ENCODE measurements at regions not wholly inside any gene's neighbourhood (a gene's known extent, or its start where the extent isn't known, plus 50 kb on each side); places are given as distances from the start of the nearest gene placed in this dataset.

- DNase-seq = no peak
These were observed 63.2 kb upstream of the NABP1 start for GRCh38 chr2:191614759-191615158.

DNA sequence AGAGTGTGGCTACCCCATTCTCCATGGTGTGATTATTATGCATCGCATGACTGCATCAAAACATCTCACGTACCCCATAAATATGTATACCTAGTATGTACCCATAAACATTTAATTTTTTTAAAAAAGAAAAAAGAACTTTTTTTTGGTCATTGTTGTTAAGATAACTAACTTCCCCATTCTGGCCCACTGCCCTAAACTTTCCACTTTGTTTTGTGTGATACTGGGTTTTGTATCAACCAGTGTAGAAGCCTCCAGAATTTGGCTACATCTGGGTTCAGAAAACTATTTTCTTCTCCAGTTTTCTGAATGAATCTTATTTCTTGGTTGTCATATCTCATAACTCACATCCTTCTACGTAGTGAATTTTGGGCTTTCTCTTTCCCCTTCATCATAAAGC, 62.3 kb upstream of the NABP1 start:
- no peak for DNase-seq

DNA sequence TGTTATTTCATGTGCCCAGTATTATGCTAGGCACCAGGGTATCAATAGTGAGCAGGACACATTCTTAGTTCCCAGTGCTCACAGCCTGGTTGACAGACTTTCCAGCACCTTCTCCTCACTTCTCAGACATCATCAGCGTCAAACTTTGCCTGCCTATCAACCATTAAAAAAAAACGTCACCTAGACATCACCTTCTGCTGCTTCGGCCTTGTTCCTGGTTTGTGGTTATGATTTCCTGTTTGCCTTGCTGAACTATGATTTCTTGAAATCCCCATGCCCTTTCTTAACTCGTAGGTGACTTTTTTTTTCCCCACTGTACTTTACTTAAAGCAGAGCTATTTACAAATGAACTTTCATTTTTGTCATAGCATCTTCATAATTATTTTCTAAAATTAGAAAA, 60.4 kb upstream of the NABP1 start:
- DNase-seq = no peak

GRCh38 chr2:191618046-191618780, 59.7 kb upstream of the NABP1 start:
- DNase-seq = no peak

- no peak for DNase-seq
These were observed 59.1 kb upstream of the NABP1 start for GRCh38 chr2:191618786-191619185.

DNA sequence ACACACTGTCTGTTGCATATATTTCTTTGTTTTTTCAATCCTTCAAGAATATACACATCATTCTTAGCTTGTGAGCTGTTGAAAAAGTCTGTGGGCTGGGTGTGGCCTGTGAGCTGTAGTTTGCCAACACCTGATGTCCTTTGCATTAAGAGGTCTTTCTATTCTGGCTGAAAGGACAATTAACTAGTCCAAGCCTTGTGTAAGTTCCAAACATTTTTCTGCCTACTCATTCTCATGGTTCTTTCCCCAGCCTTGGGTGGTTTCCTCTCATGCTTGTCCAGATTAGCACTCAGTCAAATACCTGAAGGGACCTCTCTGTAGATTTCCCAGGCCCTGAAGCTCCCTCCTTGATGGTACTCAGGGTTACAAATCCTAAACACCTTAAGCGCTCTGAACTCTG, 57.8 kb upstream of the NABP1 start:
- no peak for DNase-seq

DNA sequence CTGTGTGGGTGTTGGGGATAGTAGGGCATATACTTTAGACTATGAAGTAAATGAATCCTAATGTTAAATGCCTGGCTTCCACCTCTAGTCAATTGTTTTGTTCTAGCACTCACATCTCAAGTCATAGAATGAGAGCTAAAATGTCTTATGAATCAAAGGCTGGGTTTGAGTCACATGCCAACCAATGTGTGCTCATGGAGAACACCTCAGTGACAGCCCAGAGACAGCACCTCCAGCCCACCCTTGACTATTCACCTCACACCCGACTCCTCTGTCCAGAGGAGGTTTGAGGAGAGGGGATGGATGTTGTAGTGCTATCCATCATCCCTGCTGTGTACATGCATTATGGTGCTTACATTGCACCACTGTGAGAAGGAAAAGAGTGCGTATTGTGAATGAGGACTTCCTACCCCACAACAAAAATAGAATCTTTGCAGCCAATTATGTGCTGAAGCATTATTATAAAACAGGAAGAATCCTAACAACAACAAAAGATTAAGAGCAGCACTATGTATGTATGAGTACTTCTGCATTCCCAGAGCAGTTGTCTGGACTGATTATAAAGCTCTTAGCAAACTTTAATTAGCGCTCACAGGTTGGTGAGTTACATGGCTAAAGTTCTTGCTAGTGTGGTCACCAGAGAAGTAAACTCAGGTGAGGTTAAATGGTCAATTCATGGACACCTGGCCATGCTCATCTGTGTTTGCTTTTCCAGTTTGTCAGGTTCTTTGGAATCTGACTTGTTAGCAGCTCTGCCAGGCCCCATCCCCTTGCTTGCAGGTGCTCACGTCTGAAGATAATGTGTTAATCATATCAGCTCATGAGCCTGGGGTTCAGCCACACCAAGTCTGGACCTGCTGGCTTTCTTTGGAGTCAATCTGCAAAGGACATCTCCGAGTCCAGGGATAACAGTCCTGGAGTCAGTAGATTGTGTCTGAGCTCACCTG, 55.3 kb upstream of the NABP1 start:
- no peak for DNase-seq

DNA sequence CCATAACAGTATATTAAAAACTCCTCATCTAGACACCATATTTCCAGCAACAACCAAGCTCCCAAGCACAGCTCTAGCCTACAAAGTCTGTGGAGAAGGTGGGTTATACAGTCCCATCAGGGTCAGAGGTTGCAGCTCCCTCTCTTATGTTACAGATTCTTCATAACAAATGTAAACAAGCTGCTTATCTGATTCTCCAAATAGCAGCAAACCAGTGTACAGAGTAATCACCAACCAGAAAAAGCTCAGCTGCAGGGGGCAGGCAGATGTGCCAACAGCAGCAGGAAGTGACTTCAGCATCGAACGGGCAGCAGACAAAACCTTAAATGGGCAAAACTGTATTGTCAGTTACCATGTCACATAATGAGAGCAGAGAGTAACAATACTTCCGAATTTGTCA, 52.9 kb upstream of the NABP1 start:
- no peak for DNase-seq

DNA sequence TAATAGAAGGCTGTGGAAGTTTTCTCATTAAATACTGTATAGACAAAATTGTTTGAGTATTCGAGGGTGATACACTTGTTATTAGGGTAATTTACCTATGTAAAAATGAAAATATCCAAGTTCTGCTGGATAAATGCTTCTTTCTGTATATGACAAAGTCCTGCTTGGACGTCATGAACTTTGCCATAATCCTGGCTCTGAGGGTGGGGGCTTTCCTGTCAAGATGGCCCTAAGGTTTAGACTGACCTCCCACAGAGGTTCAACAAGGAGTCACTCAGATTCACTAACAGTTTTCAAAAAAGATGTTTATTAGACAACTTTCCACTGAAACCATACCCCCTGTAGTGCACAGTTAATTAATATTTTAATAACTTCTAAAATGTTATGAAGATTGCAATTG, 52.5 kb upstream of the NABP1 start:
- DNase-seq = no peak

DNA sequence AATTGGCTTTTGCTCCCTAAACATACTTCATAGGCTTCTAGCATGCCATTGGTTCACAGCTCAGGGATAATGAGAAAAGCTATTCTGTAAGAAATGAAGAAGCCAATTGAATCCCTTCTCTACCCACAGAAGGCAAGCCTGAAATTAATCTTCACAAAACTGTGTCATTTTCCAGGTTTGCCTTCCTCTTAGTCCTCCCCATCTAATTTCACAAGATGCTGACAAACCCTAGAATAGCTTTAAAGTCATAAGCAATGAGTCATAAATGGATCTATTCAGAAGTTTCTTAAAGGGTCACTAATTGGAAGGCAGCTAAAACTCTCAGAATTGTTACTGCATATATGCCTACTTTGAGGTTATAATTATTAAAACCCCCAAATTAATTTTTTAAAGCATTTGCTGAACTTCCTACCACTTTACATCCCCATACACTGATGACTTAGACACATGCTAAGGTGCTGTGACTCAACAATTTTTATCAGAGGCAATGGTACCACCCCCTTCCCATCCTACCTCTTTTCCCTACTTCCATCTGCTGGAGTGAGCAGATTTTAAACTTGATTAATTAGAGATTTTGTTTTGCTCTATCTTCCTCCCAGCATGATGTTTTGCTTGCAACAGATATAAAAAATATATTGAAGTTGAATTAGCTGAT, 51.3 kb upstream of the NABP1 start:
- DNase-seq = no peak

DNA sequence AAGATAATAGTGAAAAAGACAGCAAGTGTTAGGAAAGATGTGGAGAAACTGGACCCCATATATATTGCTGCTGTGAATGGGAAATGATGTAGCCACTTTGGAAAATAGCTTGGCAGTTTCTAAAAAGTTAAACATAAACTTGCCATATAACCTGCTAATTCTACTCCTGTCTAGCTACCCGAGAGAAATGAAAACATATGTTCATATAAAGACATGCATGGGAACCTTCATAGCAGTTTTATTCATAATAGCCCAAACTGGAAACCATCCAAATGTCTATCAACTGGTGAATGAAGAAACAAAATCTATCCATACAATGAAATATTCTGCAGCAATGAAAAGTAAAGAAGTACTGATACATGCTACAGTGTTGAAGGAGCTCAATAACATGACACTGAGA, 50.4 kb upstream of the NABP1 start:
- no peak for DNase-seq
